Dendritic cell treated with granulocyte-macrophage colony-stimulating factor and Interleukin-4, amounts not matched to agents 40 ng/mL and 50 ng/mL, for 4 days (primary cell): ENCODE measurements at regions not wholly inside any gene's neighbourhood (a gene's known extent, or its start where the extent isn't known, plus 50 kb on each side); places are given as distances from the start of the nearest gene placed in this dataset.

ENCODE experiments used
- H3K27ac Mint-ChIP-seq: one replicate; pipeline ENCODE4 v1.8.0; 2022; ENCODE audit warnings: mild to moderate bottlenecking, mixed read lengths
- H3K27me3 Mint-ChIP-seq: one replicate; pipeline ENCODE4 v1.8.0; 2022; ENCODE audit warnings: mild to moderate bottlenecking, mixed read lengths
- H3K36me3 Mint-ChIP-seq: one replicate; pipeline ENCODE4 v1.8.0; 2022; ENCODE audit warnings: low read depth, mixed read lengths
- H3K4me1 Mint-ChIP-seq: one replicate; pipeline ENCODE4 v1.8.0; 2022; ENCODE audit warnings: low read depth, mixed read lengths
- H3K4me3 Mint-ChIP-seq: one replicate; pipeline ENCODE4 v1.8.0; 2022; ENCODE audit warnings: mild to moderate bottlenecking, moderate library complexity, mixed read lengths
- H3K9me3 Mint-ChIP-seq: one replicate; pipeline ENCODE4 v1.8.0; 2022; ENCODE audit warnings: mixed read lengths
- intact Hi-C: fragments of 100-400 bp; cut with micrococcal nuclease; formaldehyde crosslinking; loops from one replicate; pipeline ENCODE4 v1.15.0; 2022

DNA sequence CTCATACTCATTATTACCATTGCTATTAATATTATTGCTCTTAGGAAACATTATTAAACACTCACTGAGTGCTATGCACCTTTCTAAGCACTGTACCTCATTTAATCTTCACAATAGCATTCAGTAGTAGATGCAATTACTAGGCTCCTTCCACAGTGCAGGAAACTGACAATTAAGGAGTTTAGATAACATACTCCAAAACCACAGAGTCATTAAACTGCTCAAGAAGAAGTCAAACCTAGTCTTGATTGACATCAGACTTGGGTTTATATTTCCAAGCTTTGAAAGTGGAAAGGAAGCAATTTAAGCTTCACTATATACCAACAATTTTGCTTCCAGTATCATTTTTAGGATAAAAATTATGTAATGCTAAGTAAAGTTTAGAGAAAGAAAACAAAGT is 490.1 kb upstream of the ARRDC4 start:
- peaks cover 9% of the 10 kb centered on the region for H3K9me3 Mint-ChIP-seq
- H3K27ac Mint-ChIP-seq, result no peak overlapping the region
- no peak overlapping the region for H3K4me3 Mint-ChIP-seq
- intact Hi-C loops, result no loop called here
- H3K36me3 Mint-ChIP-seq, result no peaks in the 10 kb centered on the region
- H3K4me1 Mint-ChIP-seq, result no peaks in the 10 kb centered on the region
- no peaks in the 10 kb centered on the region for H3K27me3 Mint-ChIP-seq

DNA sequence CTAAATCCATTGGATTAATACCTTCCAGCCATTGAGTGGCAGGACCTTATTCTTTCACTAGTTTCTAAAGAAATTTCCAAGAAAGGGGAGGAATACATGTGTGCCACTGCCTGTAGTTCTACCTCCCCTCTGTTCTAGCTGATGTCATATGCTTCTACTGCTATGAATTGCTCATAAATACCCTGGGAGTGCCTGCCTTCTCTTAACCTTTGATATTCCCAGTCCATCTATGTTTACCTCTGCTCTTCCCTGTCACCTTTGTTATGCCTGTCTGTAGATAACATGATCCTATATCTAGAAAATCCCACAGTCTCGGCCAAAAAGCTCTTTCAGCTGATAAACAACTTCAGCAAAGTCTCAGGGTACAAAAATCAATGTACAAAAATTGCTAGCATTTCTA is 486.9 kb upstream of the ARRDC4 start:
- Mint-ChIP-seq H3K4me3 (no peak overlapping the region), H3K9me3 (peaks cover 9% of the 10 kb centered on the region), H3K27ac (no peak overlapping the region), H3K4me1 (no peaks in the 10 kb centered on the region), H3K27me3 (peaks cover 2% of the 10 kb centered on the region), H3K36me3 (no peaks in the 10 kb centered on the region)
- intact Hi-C loops, result no loop called here

DNA sequence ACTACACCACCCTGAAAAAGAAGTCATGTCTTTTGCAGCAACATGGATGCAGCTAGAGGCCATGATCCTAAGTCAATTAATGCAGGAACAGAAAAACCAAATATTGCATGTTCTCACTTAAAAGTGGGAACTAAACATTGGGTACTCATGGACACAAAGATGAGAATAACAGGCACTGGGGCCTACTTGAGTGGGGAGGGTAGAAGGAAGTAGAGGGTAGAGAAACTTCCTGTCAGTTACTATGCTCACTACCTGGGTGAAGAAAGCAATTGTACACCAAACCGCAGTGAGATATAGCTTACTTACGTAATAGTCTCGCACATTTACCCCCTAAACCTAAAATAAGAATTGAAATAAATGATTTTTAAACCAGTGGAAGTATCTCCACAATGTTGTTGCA is 480.5 kb upstream of the ARRDC4 start:
- H3K27ac Mint-ChIP-seq, result no peak overlapping the region
- peaks cover 2% of the 10 kb centered on the region for H3K27me3 Mint-ChIP-seq
- H3K4me1 Mint-ChIP-seq, result peaks cover 5% of the 10 kb centered on the region
- H3K9me3 Mint-ChIP-seq, result peaks cover 11% of the 10 kb centered on the region
- intact Hi-C loops, result no loop called here
- H3K4me3 Mint-ChIP-seq, result no peak overlapping the region
- no peaks in the 10 kb centered on the region for H3K36me3 Mint-ChIP-seq

DNA sequence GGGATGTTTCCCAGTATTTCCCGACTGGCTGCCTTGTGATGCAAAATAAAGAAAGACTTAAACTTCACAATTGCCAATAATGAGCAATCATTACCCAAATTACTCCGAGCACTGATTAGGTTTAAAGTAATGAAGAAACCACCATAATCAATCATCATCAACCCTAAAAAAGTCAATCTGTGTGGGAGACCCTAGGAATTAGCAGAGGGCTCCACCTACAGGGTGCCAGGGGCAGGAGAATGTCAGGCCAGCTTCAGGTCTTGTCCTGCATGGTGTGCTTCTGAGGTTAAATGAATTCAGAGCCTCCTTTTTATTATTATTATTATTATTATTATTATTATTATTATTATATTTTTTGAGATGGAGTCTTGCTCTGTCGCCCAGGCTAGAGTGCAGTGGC is 478.0 kb upstream of the ARRDC4 start:
- no peak overlapping the region for H3K27ac Mint-ChIP-seq
- H3K4me3 Mint-ChIP-seq, result no peak overlapping the region
- H3K27me3 Mint-ChIP-seq, result no peaks in the 10 kb centered on the region
- intact Hi-C loops, result no loop called here
- H3K4me1 Mint-ChIP-seq, result peaks cover 5% of the 10 kb centered on the region
- H3K9me3 Mint-ChIP-seq, result peaks cover 20% of the 10 kb centered on the region
- H3K36me3 Mint-ChIP-seq, result no peaks in the 10 kb centered on the region

DNA sequence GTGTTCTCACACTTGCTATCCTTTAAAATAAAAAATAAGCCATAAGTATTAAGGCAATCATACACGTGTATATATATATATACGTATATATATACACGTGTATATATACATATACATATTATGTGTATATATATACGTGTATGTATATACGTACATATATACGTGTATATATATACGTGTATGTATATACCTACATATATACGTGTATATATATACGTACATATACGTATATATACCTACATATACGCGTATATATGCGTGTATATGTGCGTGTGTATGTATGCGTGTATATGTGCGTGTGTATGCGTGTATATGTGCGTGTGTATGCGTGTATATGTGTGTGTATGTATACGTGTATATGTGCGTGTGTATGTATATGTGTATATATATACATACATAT is 477.3 kb upstream of the ARRDC4 start:
- H3K27ac Mint-ChIP-seq, result no peak overlapping the region
- H3K9me3 Mint-ChIP-seq, result peaks cover 20% of the 10 kb centered on the region
- no peaks in the 10 kb centered on the region for H3K36me3 Mint-ChIP-seq
- H3K4me1 Mint-ChIP-seq, result peaks cover 5% of the 10 kb centered on the region
- no peaks in the 10 kb centered on the region for H3K27me3 Mint-ChIP-seq
- intact Hi-C loops, result no loop called here
- no peak overlapping the region for H3K4me3 Mint-ChIP-seq

DNA sequence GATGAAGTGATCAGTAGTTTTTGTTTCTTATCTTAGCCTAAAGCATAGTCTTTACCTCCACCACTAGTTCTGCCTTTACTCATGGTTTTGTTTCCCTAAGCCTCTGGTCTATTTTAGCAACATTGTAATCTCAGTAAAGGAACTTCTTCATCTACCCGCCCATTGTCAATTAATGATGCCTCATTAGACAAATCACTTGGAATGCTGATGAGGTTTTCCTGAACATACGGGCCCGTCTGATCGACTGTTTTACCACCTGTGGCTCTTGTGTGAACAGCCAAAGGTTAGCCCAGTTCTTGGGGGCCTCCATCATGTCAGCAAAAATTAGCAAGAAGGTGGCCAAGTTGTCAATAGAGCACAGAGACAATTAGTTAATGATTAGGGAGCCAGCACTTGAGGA is 470.1 kb upstream of the ARRDC4 start:
- intact Hi-C loops, result no loop called here
- no peaks in the 10 kb centered on the region for H3K36me3 Mint-ChIP-seq
- peaks cover 2% of the 10 kb centered on the region for H3K27me3 Mint-ChIP-seq
- no peak overlapping the region for H3K4me3 Mint-ChIP-seq
- no peak overlapping the region for H3K27ac Mint-ChIP-seq
- H3K4me1 Mint-ChIP-seq, result no peaks in the 10 kb centered on the region
- peaks cover 10% of the 10 kb centered on the region for H3K9me3 Mint-ChIP-seq

DNA sequence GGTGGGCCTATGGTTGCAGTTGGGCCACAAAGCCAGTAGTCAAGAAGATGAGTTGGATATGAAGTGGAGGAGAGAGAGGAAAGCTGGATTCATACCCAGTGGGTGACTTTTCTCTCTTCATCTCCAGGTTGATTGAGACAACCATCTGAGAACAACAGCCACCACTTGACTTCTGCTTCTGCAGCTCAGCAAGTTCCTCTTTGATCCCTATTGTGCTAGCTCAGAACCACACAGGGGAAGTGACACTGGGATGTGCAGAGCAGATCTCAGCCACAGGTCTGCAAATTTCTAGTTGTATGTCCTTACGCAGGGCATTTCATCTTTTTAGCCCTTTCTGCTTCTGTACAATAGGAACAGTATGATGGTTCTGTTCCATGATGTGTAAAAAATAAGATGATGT is 459.2 kb upstream of the ARRDC4 start:
- Mint-ChIP-seq H3K27ac (peak overlapping the region; percentile 60), H3K27me3 (peaks cover 3% of the 10 kb centered on the region), H3K4me3 (no peak overlapping the region), H3K9me3 (peaks cover 21% of the 10 kb centered on the region), H3K4me1 (peaks cover 23% of the 10 kb centered on the region), H3K36me3 (peaks cover 21% of the 10 kb centered on the region)
- intact Hi-C loops, result loop anchor here (10.0 kb wide), 1 partner anchor 916 kb away; no protein-coding TSS in a partner anchor

DNA sequence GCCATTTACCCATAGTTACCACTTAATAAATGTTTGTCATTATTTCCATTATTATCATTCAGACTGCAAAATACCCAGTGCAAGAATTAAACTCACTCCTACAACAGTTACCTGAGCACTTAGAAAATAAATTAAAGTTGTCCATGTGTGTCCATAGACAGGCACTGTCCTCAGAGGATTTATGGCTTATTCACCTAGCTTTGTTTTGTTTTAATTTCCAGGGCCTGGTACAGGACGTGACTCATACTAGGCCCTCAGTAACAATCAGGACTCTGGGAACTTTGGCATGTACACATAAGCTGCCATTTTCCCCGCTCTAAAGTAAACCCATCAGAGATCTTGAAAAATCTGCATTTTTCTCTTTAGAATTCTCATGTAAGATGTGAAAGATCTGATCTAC is 458.5 kb upstream of the ARRDC4 start:
- Mint-ChIP-seq H3K9me3 (peaks cover 21% of the 10 kb centered on the region), H3K36me3 (peaks cover 21% of the 10 kb centered on the region), H3K4me3 (no peak overlapping the region), H3K27ac (peak overlapping the region; percentile 22), H3K27me3 (no peaks in the 10 kb centered on the region), H3K4me1 (peaks cover 23% of the 10 kb centered on the region)
- intact Hi-C loops, result loop anchor here (10.0 kb wide), 1 partner anchor 917 kb away; no protein-coding TSS in a partner anchor

DNA sequence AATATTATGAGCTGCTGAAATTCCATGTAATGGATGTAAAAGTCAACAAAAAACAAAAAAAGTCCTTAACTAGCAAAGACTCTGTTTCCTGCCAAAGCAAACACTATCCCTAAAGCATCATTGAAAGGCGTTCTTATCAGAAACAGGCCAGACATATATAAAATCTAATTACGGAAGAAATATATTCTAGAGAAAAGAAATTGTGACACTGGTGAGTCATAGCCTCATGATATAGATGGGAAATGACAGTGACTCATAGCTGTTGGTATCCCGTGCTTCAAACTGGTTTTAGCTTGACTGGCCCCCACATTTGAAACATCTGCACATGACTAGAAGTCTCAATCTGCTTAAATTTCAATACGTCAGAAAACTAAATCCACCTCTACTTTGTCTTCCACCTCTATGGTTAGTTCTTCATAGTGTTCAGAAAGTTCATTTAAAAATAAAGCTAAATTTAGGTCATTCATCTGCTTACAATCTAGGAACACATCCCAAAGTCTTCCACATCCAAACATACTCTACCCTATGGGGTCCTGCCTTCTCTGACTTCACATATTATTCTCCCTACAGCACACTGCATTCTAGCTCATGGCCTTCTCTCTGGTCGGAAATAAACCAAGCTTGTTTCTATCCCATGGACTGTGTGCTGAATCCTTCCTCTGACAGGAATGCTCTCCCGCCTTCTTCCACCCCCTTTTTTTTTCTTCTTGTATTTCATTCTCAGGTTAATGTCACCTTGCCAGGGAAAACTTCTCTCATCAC is 456.3 kb upstream of the ARRDC4 start:
- peaks cover 21% of the 10 kb centered on the region for H3K9me3 Mint-ChIP-seq
- H3K27ac Mint-ChIP-seq, result peak overlapping the region; percentile 84
- no peak overlapping the region for H3K4me3 Mint-ChIP-seq
- peaks cover 21% of the 10 kb centered on the region for H3K36me3 Mint-ChIP-seq
- H3K4me1 Mint-ChIP-seq, result peaks cover 23% of the 10 kb centered on the region
- H3K27me3 Mint-ChIP-seq, result no peaks in the 10 kb centered on the region
- intact Hi-C loops, result loop anchor here (10.0 kb wide), 1 partner anchor 919 kb away; no protein-coding TSS in a partner anchor

DNA sequence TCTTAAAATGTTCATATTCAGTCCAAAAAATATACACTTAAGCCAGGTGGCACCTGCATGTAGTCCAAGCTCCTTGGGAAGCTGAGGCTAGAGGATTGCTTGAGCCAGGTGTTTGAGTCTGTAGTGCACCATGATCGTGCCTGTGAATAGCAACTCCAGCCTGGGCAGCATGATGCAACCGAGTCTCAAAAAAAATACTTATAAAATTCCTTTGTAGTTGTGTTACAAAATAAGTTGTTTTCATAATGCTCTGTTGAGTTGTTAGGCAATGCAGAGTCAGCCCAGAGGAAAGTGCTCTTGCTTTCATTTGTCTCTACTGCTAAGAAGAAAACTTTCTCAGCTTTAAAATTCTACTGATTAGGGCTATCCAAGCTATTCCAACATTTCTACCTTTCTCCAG is 442.8 kb upstream of the ARRDC4 start:
- no peaks in the 10 kb centered on the region for H3K9me3 Mint-ChIP-seq
- intact Hi-C loops, result no loop called here
- H3K36me3 Mint-ChIP-seq, result no peaks in the 10 kb centered on the region
- H3K27me3 Mint-ChIP-seq, result peaks cover 2% of the 10 kb centered on the region
- H3K27ac Mint-ChIP-seq, result no peak overlapping the region
- no peak overlapping the region for H3K4me3 Mint-ChIP-seq
- H3K4me1 Mint-ChIP-seq, result peaks cover 13% of the 10 kb centered on the region

DNA sequence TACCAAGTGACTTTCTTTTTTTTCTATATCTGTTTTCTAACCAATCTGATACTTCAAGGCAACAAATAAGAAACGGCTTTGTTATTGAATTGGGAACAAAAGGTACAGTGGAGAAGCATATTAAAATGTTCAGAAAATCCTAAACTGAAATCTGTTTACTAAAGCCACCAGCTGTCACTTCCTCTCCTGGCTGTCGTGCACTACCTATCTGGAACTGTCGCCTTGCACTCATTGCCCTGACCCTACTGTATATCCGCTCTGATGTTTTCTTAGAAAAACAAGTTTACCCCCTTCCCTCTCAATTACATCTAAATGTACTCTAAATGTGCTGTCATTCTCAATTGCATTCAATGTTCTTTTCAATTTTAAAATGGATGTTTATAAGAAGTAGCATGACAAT is 439.8 kb upstream of the ARRDC4 start:
- peaks cover 2% of the 10 kb centered on the region for H3K27me3 Mint-ChIP-seq
- H3K9me3 Mint-ChIP-seq, result no peaks in the 10 kb centered on the region
- intact Hi-C loops, result no loop called here
- H3K27ac Mint-ChIP-seq, result no peak overlapping the region
- H3K4me3 Mint-ChIP-seq, result no peak overlapping the region
- peaks cover 13% of the 10 kb centered on the region for H3K4me1 Mint-ChIP-seq
- H3K36me3 Mint-ChIP-seq, result no peaks in the 10 kb centered on the region

DNA sequence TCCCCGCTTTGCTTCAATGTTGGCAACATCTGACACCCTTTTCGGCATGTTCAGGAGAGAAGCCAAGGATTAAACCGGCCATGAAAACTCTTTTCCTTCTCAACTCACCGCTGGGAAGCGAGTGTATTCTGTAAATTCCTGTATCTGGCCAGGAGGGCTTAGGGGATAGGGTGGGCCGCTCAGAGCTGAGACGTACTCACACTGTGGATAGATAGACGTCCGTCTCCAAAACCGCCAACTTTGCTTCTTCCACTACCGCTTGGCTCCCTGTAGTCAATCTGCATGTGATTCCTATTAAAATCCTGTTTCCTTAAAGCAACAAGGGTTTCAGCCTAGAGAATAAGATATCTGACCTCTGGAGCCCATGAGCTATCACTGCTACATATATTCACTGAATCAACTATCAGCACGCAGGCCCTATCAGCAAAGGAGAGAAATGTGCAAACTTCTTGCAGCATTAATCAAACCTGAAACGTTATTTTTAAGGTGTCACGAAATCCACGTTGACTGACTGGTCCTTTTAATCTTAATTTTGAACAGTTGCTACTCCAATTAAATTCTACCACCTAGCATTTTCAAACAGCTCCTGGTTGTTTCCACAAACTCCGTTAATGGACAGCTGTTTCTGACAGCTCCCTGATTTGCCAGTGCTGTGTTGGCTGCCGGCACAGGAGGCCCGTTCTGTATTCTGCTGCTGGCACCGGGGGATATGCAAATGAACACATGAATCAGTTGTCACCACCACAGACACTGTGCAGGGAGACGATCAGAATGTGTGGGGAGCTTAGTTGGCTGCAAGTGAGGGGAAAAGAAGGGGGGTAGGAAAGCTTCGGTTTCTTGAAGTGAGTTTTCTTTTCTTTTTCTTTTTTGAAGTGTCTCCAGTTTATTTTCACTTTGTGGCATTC is 438.9 kb upstream of the ARRDC4 start:
- Mint-ChIP-seq H3K4me3 (no peak overlapping the region), H3K9me3 (no peaks in the 10 kb centered on the region), H3K4me1 (peaks cover 13% of the 10 kb centered on the region), H3K27me3 (peaks cover 2% of the 10 kb centered on the region), H3K36me3 (no peaks in the 10 kb centered on the region), H3K27ac (no peak overlapping the region)
- intact Hi-C loops, result no loop called here

DNA sequence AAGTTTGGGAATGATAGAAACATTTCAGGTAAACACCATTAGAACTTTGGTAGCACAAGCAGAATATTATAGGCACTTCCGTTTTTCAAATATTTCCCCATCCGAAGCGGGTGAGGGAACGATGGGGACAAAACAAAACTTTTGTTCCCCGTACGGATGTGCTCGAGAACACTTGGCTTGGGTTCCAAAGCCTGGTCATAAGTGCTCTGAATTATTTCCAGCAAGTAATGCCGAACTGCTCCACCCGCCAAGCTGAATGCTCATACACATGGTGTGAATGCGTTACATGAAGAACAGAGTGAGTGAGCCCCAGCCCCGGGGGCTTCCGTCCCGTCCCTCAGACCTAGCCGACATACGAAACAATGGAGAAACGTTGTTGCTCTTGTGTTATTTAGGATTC is 438.2 kb upstream of the ARRDC4 start:
- Mint-ChIP-seq H3K4me1 (peaks cover 13% of the 10 kb centered on the region), H3K27ac (no peak overlapping the region), H3K4me3 (no peak overlapping the region), H3K36me3 (no peaks in the 10 kb centered on the region), H3K9me3 (peaks cover 5% of the 10 kb centered on the region), H3K27me3 (peaks cover 2% of the 10 kb centered on the region)
- intact Hi-C loops, result no loop called here

DNA sequence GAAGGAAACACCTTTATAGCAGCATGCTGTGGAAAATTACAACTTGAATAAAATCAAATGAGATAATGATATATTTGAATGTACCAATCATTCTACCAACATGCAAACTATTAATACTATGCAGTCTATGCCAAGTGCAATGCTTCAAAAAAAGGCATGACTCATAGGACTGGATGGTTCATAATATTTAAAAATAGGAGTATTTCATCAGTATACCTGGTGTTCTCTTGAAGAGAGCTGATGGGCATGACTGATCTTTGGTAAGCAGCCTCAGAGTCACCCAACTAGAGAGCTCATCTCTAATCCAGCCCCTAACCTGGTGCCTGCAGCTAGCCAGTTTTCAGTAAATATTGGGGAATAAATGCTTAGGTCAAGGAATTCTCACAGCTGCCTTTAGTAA is 434.7 kb upstream of the ARRDC4 start:
- H3K27ac Mint-ChIP-seq, result no peak overlapping the region
- intact Hi-C loops, result no loop called here
- peaks cover 7% of the 10 kb centered on the region for H3K4me1 Mint-ChIP-seq
- peaks cover 2% of the 10 kb centered on the region for H3K27me3 Mint-ChIP-seq
- no peaks in the 10 kb centered on the region for H3K36me3 Mint-ChIP-seq
- H3K4me3 Mint-ChIP-seq, result no peak overlapping the region
- peaks cover 6% of the 10 kb centered on the region for H3K9me3 Mint-ChIP-seq
